RWPE2 (cell line): ENCODE measurements at regions not wholly inside any gene's neighbourhood (a gene's known extent, or its start where the extent isn't known, plus 50 kb on each side); places are given as distances from the start of the nearest gene placed in this dataset.
"Not testable (repeated sequence)": the region's sequence is repeated elsewhere in the genome, so short reads cannot be mapped to it uniquely, and the experiment has no call there.

Source experiments
- ATAC-seq: fragments of 200-7000 bp; cut with Tn5 transposase; 3 replicates; pipeline ENCODE4 v1.9.1; 2021; ENCODE audit warnings: low read depth
- DNase-seq: peaks from one replicate; pipeline ENCODE4 v3.0.0-alpha.2; 2020; ENCODE audit warnings: low spot score
- H3K27ac ChIP-seq: fragments of 450-650 bp; 2 replicates; pipeline ENCODE4 v1.5.1; 2017; ENCODE audit warnings: mild to moderate bottlenecking; ENCODE audit not compliant: poor library complexity, severe bottlenecking
- H3K27me3 ChIP-seq: fragments of 250-450 bp; sonication (Bioruptor Pico); 2 replicates; pipeline ENCODE4 v1.5.1; 2021; ENCODE audit warnings: mild to moderate bottlenecking, moderate library complexity; ENCODE audit not compliant: insufficient read depth, poor library complexity, severe bottlenecking
- H3K36me3 ChIP-seq: fragments of 250-450 bp; sonication (Bioruptor Pico); 2 replicates; pipeline ENCODE4 v1.5.1; 2020; ENCODE audit warnings: low read depth, mild to moderate bottlenecking, moderate library complexity
- H3K4me1 ChIP-seq: fragments of 250-450 bp; sonication (Bioruptor Pico); 2 replicates; pipeline ENCODE4 v1.5.1; 2021; ENCODE audit warnings: mild to moderate bottlenecking, moderate library complexity; ENCODE audit not compliant: insufficient read depth, poor library complexity, severe bottlenecking
- H3K4me3 ChIP-seq: fragments of 250-450 bp; sonication (Bioruptor Pico); 2 replicates; pipeline ENCODE4 v1.5.1; 2021; ENCODE audit warnings: mild to moderate bottlenecking, moderate library complexity; ENCODE audit not compliant: severe bottlenecking
- H3K9me3 ChIP-seq: fragments of 250-450 bp; sonication (Bioruptor Pico); 2 replicates; pipeline ENCODE4 v1.5.1; 2021; ENCODE audit warnings: mild to moderate bottlenecking, moderate library complexity; ENCODE audit not compliant: severe bottlenecking
- CTCF ChIP-seq: fragments of 450-650 bp; IDR thresholded peaks from one replicate; pipeline ENCODE4 v1.5.1; 2017; ENCODE audit warnings: mild to moderate bottlenecking, moderate library complexity; ENCODE audit not compliant: poor library complexity, severe bottlenecking

GRCh38 chrX:39431893-39432292, 630.6 kb downstream of the MID1IP1 start:
- no peak for ATAC-seq
- Histone ChIP-seq H3K27me3 (no peaks in the 10 kb centered on the region), H3K4me1 (no peaks in the 10 kb centered on the region), H3K9me3 (no peaks in the 10 kb centered on the region), H3K36me3 (no peaks in the 10 kb centered on the region), H3K4me3 (no peak overlapping the region), H3K27ac (no peak overlapping the region)
- no peak for TF ChIP-seq CTCF
- no peak for DNase-seq

- DNase-seq, H3K36me3 ChIP-seq, H3K27ac ChIP-seq, H3K27me3 ChIP-seq, H3K4me3 ChIP-seq, H3K4me1 ChIP-seq, H3K9me3 ChIP-seq, ATAC-seq: not testable (repeated sequence)
Observed at GRCh38 chrX:39434671-39435070, 633.4 kb downstream of the MID1IP1 start.

GRCh38 chrX:39436538-39436937, 635.3 kb downstream of the MID1IP1 start:
- not testable (repeated sequence) for H3K4me3 ChIP-seq, H3K9me3 ChIP-seq, H3K27ac ChIP-seq, H3K4me1 ChIP-seq, H3K36me3 ChIP-seq, ATAC-seq, DNase-seq, H3K27me3 ChIP-seq

GRCh38 chrX:39437670-39438441, 636.6 kb downstream of the MID1IP1 start:
- H3K4me1 ChIP-seq: no peaks in the 10 kb centered on the region
- no peak overlapping the region for H3K27ac ChIP-seq
- no peak for ATAC-seq
- H3K9me3 ChIP-seq: no peaks in the 10 kb centered on the region
- H3K27me3 ChIP-seq: no peaks in the 10 kb centered on the region
- no peaks in the 10 kb centered on the region for H3K36me3 ChIP-seq
- TF ChIP-seq CTCF: no peak
- no peak overlapping the region for H3K4me3 ChIP-seq
- DNase-seq: no peak

- H3K27ac ChIP-seq: no peak overlapping the region
- no peaks in the 10 kb centered on the region for H3K27me3 ChIP-seq
- ATAC-seq: no peak
- no peak overlapping the region for H3K4me3 ChIP-seq
- H3K9me3 ChIP-seq: no peaks in the 10 kb centered on the region
- TF ChIP-seq CTCF: no peak
- no peaks in the 10 kb centered on the region for H3K36me3 ChIP-seq
- no peaks in the 10 kb centered on the region for H3K4me1 ChIP-seq
- no peak for DNase-seq
Observed at GRCh38 chrX:39438603-39439602, 637.6 kb downstream of the MID1IP1 start.
